ENCODE measurements at regions not wholly inside any gene's neighbourhood (a gene's known extent, or its start where the extent isn't known, plus 50 kb on each side); places are given as distances from the start of the nearest gene placed in this dataset.

GRCh38 chr13:111528513-111528912 is 208.1 kb downstream of the TEX29 start:
- H3K9me3 Mint-ChIP-seq: no peaks in the 10 kb centered on the region

DNA sequence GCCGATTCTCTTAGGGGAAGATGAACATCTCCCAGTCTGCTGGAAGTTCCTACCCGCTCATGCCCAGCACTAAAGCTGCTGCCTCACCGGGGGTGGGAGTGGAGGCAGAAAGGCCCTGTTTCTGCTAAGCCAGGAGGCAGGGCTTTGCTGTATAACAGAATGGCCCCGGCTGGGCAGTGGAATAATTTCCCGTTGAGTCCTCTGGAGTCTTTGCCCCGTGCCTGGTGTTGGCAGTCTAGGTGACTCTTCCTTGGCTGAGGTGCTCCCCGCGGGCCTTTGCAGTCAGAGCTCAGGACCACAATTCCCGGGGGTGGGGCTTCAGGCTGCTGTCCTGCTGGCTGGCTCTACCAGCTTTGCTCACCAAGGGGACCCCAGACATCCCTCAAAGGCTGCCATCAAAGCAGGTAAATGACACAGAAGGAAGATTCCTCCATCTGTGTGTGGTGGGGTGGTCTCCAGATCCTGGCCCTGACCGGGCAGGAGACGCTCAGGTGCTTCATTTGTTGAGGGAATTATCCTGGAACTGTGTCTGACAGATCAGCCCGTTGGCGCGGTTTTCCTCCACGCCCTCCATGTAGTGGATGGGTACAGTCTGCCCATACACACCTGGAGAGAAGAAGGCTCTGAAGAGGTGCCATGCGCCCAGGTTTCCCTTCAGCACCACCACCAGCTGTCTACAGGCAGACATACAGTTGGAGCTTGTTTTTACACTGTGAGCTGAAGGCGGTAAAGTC is 209.9 kb downstream of the TEX29 start:
- no peak overlapping the region for H3K4me3 ChIP-seq (replicated peaks in 1 of 3; ENCODE audit: low read depth in 2 of 3, low read length in 3 of 3)
- WGBS (ENCODE audit: insufficient coverage): 96% methylated on average over 8 of the region's 17 CpGs
- TF ChIP-seq, protein P1, sequence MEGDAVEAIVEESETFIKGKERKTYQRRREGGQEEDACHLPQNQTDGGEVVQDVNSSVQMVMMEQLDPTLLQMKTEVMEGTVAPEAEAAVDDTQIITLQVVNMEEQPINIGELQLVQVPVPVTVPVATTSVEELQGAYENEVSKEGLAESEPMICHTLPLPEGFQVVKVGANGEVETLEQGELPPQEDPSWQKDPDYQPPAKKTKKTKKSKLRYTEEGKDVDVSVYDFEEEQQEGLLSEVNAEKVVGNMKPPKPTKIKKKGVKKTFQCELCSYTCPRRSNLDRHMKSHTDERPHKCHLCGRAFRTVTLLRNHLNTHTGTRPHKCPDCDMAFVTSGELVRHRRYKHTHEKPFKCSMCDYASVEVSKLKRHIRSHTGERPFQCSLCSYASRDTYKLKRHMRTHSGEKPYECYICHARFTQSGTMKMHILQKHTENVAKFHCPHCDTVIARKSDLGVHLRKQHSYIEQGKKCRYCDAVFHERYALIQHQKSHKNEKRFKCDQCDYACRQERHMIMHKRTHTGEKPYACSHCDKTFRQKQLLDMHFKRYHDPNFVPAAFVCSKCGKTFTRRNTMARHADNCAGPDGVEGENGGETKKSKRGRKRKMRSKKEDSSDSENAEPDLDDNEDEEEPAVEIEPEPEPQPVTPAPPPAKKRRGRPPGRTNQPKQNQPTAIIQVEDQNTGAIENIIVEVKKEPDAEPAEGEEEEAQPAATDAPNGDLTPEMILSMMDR (IDR thresholded peaks at IDR 0.05): no peak
- H3K36me3 ChIP-seq (replicated peaks in 1 of 2; ENCODE audit: control insufficient read depth in 1 of 2, insufficient read depth in 2 of 2, low read length in 2 of 2): no peaks in the 10 kb centered on the region
- H2AFZ ChIP-seq (ENCODE audit: insufficient read depth, low read depth, low read length, poor library complexity, severe bottlenecking): no peak overlapping the region
- Mint-ChIP-seq H3K36me3 (no peaks in the 10 kb centered on the region), H3K4me3 (no peak overlapping the region), H3K27me3 (ENCODE audit: low read depth in 3 of 3) (peaks cover 36 to 41% (median 37%) of the 10 kb centered on the region in 3 donors), H3K27ac (no peak overlapping the region), H3K9me3 (peaks cover 0 to 2% (median 0%) of the 10 kb centered on the region in 7 donors), H3K4me1 (no peaks in the 10 kb centered on the region)
- H3K9me3 ChIP-seq (replicated peaks in 1 of 2; ENCODE audit: control insufficient read depth in 1 of 2, insufficient read depth in 1 of 2, low read length in 2 of 2): no peaks in the 10 kb centered on the region
- no peak overlapping the region for H3K27ac ChIP-seq (ENCODE audit: low read depth in 1 of 2, low read length in 2 of 2)
- no peaks in the 10 kb centered on the region for H3K4me1 ChIP-seq (ENCODE audit: control insufficient read depth in 1 of 2, insufficient read depth in 2 of 2, low read length in 2 of 2)
- intact Hi-C loops (cut with micrococcal nuclease): no loop called here
- H3K79me2 ChIP-seq (ENCODE audit: insufficient read depth, low read length): no peaks in the 10 kb centered on the region
- H3K9ac ChIP-seq (ENCODE audit: insufficient read depth, low read length, poor library complexity, severe bottlenecking): no peak overlapping the region
- DNase-seq: no peak
- H4K20me1 ChIP-seq (ENCODE audit: insufficient read depth, low read length): no peaks in the 10 kb centered on the region
- H3K27me3 ChIP-seq (ENCODE audit: control insufficient read depth in 2 of 2, insufficient read depth in 2 of 2, low read length in 2 of 2): peaks cover 15 to 41% of the 10 kb centered on the region in 2 donors
- no peak overlapping the region for H3K4me2 ChIP-seq (replicated peaks; ENCODE audit: extremely low read depth, low read length, poor library complexity, severe bottlenecking)

More at GRCh38 chr13:111528513-111528912, 208.1 kb downstream of the TEX29 start:
- Mint-ChIP-seq H3K27me3 (ENCODE audit: low read depth in 3 of 3) (peaks cover 26 to 27% (median 26%) of the 10 kb centered on the region in 3 donors), H3K4me3 (no peak overlapping the region), H3K27ac (no peak overlapping the region), H3K36me3 (no peaks in the 10 kb centered on the region), H3K4me1 (no peaks in the 10 kb centered on the region)
- H3K27ac ChIP-seq (ENCODE audit: low read depth in 1 of 2, low read length in 2 of 2): no peak overlapping the region
- H3K9ac ChIP-seq (ENCODE audit: insufficient read depth, low read length, poor library complexity, severe bottlenecking): no peak overlapping the region
- H3K36me3 ChIP-seq (replicated peaks in 1 of 2; ENCODE audit: control insufficient read depth in 1 of 2, insufficient read depth in 2 of 2, low read length in 2 of 2): no peaks in the 10 kb centered on the region
- H3K27me3 ChIP-seq (ENCODE audit: control insufficient read depth in 2 of 2, insufficient read depth in 2 of 2, low read length in 2 of 2): peaks cover 6 to 24% of the 10 kb centered on the region in 2 donors
- H2AFZ ChIP-seq (ENCODE audit: insufficient read depth, low read depth, low read length, poor library complexity, severe bottlenecking): no peak overlapping the region
- H3K4me3 ChIP-seq (replicated peaks in 1 of 3; ENCODE audit: low read depth in 2 of 3, low read length in 3 of 3): no peak overlapping the region
- H3K4me2 ChIP-seq (replicated peaks; ENCODE audit: extremely low read depth, low read length, poor library complexity, severe bottlenecking): no peak overlapping the region
- intact Hi-C loops (cut with micrococcal nuclease): no loop called here
- H3K4me1 ChIP-seq (ENCODE audit: control insufficient read depth in 1 of 2, insufficient read depth in 2 of 2, low read length in 2 of 2): no peaks in the 10 kb centered on the region
- WGBS (ENCODE audit: insufficient coverage): 83% methylated on average over 3 of the region's 3 CpGs
- H3K79me2 ChIP-seq (ENCODE audit: insufficient read depth, low read length): no peaks in the 10 kb centered on the region
- TF ChIP-seq, protein P1 (IDR thresholded peaks at IDR 0.05): no peak
- H3K9me3 ChIP-seq (replicated peaks in 1 of 2; ENCODE audit: control insufficient read depth in 1 of 2, insufficient read depth in 1 of 2, low read length in 2 of 2): no peaks in the 10 kb centered on the region
- no peak for DNase-seq
- no peaks in the 10 kb centered on the region for H4K20me1 ChIP-seq (ENCODE audit: insufficient read depth, low read length)

All from CD14-positive monocyte (primary cell).